Jurkat, Clone E6-1 (cell line): ENCODE measurements at regions not wholly inside any gene's neighbourhood (a gene's known extent, or its start where the extent isn't known, plus 50 kb on each side); places are given as distances from the start of the nearest gene placed in this dataset.
"Not testable (repeated sequence)": the region's sequence is repeated elsewhere in the genome, so short reads cannot be mapped to it uniquely, and the experiment has no call there.

ENCODE experiments used
- DNase-seq: peaks from one replicate; pipeline ENCODE4 v3.0.0-alpha.2; 2011; ENCODE audit warnings: low read depth, low spot score
- H3K4me3 ChIP-seq: 2 replicates; pipeline ENCODE4 v1.5.1; 2011; ENCODE audit warnings: mild to moderate bottlenecking, low read length, control low read depth, moderate library complexity

- no peak for DNase-seq
- no peak overlapping the region for H3K4me3 ChIP-seq
Measured at GRCh38 chr3:147162743-147163142, 243.6 kb downstream of the ZIC4 start.

GRCh38 chr3:147161833-147162232 is 244.5 kb downstream of the ZIC4 start:
- DNase-seq: no peak
- H3K4me3 ChIP-seq: no peak overlapping the region

- no peak for DNase-seq
- H3K4me3 ChIP-seq: no peak overlapping the region
Measured at GRCh38 chr3:147160984-147161383, 245.4 kb downstream of the ZIC4 start.

- no peak overlapping the region for H3K4me3 ChIP-seq
- no peak for DNase-seq
Measured at GRCh38 chr3:147159141-147159540, 247.2 kb downstream of the ZIC4 start.

GRCh38 chr3:147157631-147158030 is 248.7 kb downstream of the ZIC4 start:
- no peak for DNase-seq
- no peak overlapping the region for H3K4me3 ChIP-seq

GRCh38 chr3:147154988-147155387 is 251.4 kb downstream of the ZIC4 start:
- H3K4me3 ChIP-seq, DNase-seq: not testable (repeated sequence)

GRCh38 chr3:147153830-147154539 is 252.4 kb downstream of the ZIC4 start:
- no peak overlapping the region for H3K4me3 ChIP-seq
- DNase-seq: no peak

- DNase-seq: no peak
- H3K4me3 ChIP-seq: no peak overlapping the region
Measured at GRCh38 chr3:147152476-147152875, 253.9 kb downstream of the ZIC4 start.

- no peak overlapping the region for H3K4me3 ChIP-seq
- DNase-seq: no peak
Measured at GRCh38 chr3:147141516-147142288, 264.6 kb downstream of the ZIC4 start.

GRCh38 chr3:147139341-147139740 is 267.0 kb downstream of the ZIC4 start:
- H3K4me3 ChIP-seq: no peak overlapping the region
- DNase-seq: no peak

GRCh38 chr3:147132168-147132567 is 274.2 kb downstream of the ZIC4 start:
- no peak for DNase-seq
- H3K4me3 ChIP-seq: no peak overlapping the region

GRCh38 chr3:147130461-147130860 is 275.9 kb downstream of the ZIC4 start:
- no peak for DNase-seq
- H3K4me3 ChIP-seq: no peak overlapping the region

GRCh38 chr3:147129665-147130064 is 276.7 kb downstream of the ZIC4 start:
- H3K4me3 ChIP-seq: no peak overlapping the region
- no peak for DNase-seq

GRCh38 chr3:147122350-147122749 is 284.0 kb downstream of the ZIC4 start:
- no peak for DNase-seq
- H3K4me3 ChIP-seq: no peak overlapping the region

GRCh38 chr3:147119989-147120388 is 286.4 kb downstream of the ZIC4 start:
- DNase-seq: peak; percentile 3
- no peak overlapping the region for H3K4me3 ChIP-seq

GRCh38 chr3:147119346-147119745 is 287.0 kb downstream of the ZIC4 start:
- no peak overlapping the region for H3K4me3 ChIP-seq
- no peak for DNase-seq

- no peak for DNase-seq
Measured at GRCh38 chr3:147118611-147119010, 287.7 kb downstream of the ZIC4 start.

GRCh38 chr3:147117631-147118030 is 288.7 kb downstream of the ZIC4 start:
- no peak overlapping the region for H3K4me3 ChIP-seq
- DNase-seq: no peak

More at GRCh38 chr3:147118611-147119010, 287.7 kb downstream of the ZIC4 start:
- H3K4me3 ChIP-seq: no peak overlapping the region

GRCh38 chr3:147113293-147114044 is 292.9 kb downstream of the ZIC4 start:
- H3K4me3 ChIP-seq: no peak overlapping the region
- no peak for DNase-seq

- DNase-seq: no peak
- H3K4me3 ChIP-seq: no peak overlapping the region
Measured at GRCh38 chr3:147099076-147099475, 307.3 kb downstream of the ZIC4 start.
